ENCODE measurements at regions not wholly inside any gene's neighbourhood (a gene's known extent, or its start where the extent isn't known, plus 50 kb on each side); places are given as distances from the start of the nearest gene placed in this dataset.

DNA sequence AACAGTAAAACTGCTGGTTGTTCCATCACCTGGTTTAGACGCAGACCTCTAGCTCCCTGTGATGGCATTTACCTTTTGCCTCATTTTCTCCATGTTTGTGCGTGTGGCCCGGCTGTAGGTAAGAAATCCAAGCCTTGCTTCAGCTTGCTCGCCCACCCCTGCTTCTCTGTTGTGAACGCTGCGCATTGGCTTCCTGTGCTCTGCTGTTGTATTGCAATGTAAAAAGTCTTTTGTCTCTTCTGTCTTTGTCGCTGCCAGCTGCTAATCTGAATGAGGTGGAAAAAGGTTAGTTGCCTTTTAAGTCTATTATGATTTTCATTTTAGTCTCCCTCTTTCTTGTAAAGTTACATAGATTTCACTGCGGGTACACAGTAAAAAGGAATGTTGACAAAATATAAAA lies 127.3 kb upstream of the PACRGL start:
- H3K27ac ChIP-seq (ENCODE audit: insufficient read length, low read depth, low read length) = peak overlapping the region; percentile 83
- Mint-ChIP-seq H3K9me3 (no peaks in the 10 kb centered on the region), H3K4me1 (peaks cover 35 to 37% of the 10 kb centered on the region in 2 experiments), H3K36me3 (ENCODE audit: insufficient read depth in 1 of 3, low read depth in 3 of 3) (no peaks in the 10 kb centered on the region), H3K27me3 (ENCODE audit: low read depth) (no peaks in the 10 kb centered on the region), H3K4me3 (peak overlapping the region; percentile 11 to 24; a peak in 3 of 5 replicates), H3K27ac (peak overlapping the region; percentile 94 to 97 (median 94))
- H3K9ac ChIP-seq (ENCODE audit: extremely low read depth, insufficient read length, low read length) = no peak overlapping the region
- no peaks in the 10 kb centered on the region for H4K20me1 ChIP-seq (ENCODE audit: control insufficient read depth, insufficient read depth, insufficient read length)
- no peak overlapping the region for H2BK15ac ChIP-seq (ENCODE audit: low read depth, low read length)
- no peak overlapping the region for H4K8ac ChIP-seq (replicated peaks; ENCODE audit: insufficient read length, low read depth, low read length)
- peak overlapping the region; percentile 75; the same call in 1 of the 2 replicates for H3K14ac ChIP-seq (ENCODE audit: insufficient read depth, low read length)
- H2BK5ac ChIP-seq (ENCODE audit: insufficient read length, low read length) = no peak overlapping the region
- H3K4ac ChIP-seq (ENCODE audit: low read depth, low read length) = no peak overlapping the region
- H3T11ph ChIP-seq (ENCODE audit: low read length) = peak overlapping the region; percentile 93
- peak overlapping the region; percentile 81 for H2BK120ac ChIP-seq (ENCODE audit: low read depth, low read length, poor library complexity, severe bottlenecking)
- H3K79me2 ChIP-seq (ENCODE audit: insufficient read depth, low read length) = no peaks in the 10 kb centered on the region
- peak overlapping the region; percentile 89 for H3K18ac ChIP-seq (ENCODE audit: insufficient read length, low read depth, low read length)
- no peak overlapping the region for H2AK5ac ChIP-seq (ENCODE audit: insufficient read length, low read length)
- DNase-seq = peak; percentile 65
- TF ChIP-seq, protein P1, sequence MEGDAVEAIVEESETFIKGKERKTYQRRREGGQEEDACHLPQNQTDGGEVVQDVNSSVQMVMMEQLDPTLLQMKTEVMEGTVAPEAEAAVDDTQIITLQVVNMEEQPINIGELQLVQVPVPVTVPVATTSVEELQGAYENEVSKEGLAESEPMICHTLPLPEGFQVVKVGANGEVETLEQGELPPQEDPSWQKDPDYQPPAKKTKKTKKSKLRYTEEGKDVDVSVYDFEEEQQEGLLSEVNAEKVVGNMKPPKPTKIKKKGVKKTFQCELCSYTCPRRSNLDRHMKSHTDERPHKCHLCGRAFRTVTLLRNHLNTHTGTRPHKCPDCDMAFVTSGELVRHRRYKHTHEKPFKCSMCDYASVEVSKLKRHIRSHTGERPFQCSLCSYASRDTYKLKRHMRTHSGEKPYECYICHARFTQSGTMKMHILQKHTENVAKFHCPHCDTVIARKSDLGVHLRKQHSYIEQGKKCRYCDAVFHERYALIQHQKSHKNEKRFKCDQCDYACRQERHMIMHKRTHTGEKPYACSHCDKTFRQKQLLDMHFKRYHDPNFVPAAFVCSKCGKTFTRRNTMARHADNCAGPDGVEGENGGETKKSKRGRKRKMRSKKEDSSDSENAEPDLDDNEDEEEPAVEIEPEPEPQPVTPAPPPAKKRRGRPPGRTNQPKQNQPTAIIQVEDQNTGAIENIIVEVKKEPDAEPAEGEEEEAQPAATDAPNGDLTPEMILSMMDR (conservative IDR thresholded peaks at IDR 0.05) = no peak
- H2BK20ac ChIP-seq (ENCODE audit: low read depth, low read length, poor library complexity, severe bottlenecking) = peak overlapping the region; percentile 83
- peak overlapping the region; percentile 100 for H2AFZ ChIP-seq (ENCODE audit: low read length)
- no peak overlapping the region for H3K23ac ChIP-seq (ENCODE audit: insufficient read length, low read depth, low read length)
- no peak overlapping the region for H4K91ac ChIP-seq (ENCODE audit: insufficient read length, low read depth, low read length)
- H3K56ac ChIP-seq (ENCODE audit: insufficient read length, low read depth, low read length) = no peak overlapping the region
- H3K4me1 ChIP-seq (ENCODE audit: insufficient read depth, low read length) = peaks cover 3% of the 10 kb centered on the region; the same call in 1 of the 2 replicates
- no peaks in the 10 kb centered on the region for H3K23me2 ChIP-seq (ENCODE audit: insufficient read length, low read depth, low read length, poor library complexity, severe bottlenecking)
- no peaks in the 10 kb centered on the region for H3K9me3 ChIP-seq (ENCODE audit: control insufficient read depth, low read depth, low read length)
- H3K79me1 ChIP-seq (ENCODE audit: insufficient read depth, low read depth, low read length, poor library complexity, severe bottlenecking) = no peaks in the 10 kb centered on the region
- no peaks in the 10 kb centered on the region for H3K27me3 ChIP-seq (ENCODE audit: insufficient read depth, low read length)
- H4K5ac ChIP-seq (ENCODE audit: insufficient read length, low read depth, low read length) = peak overlapping the region; percentile 93
- peak overlapping the region; percentile 49 for H3K4me2 ChIP-seq (ENCODE audit: insufficient read depth, insufficient read length, low read length)
- WGBS (ENCODE audit: extremely low coverage, insufficient read length, low lambda C conversion rate) = no CpG with 5 or more reads among the region's 8 CpGs
- no peak overlapping the region for H2BK12ac ChIP-seq (ENCODE audit: insufficient read length, low read depth, low read length)
